ENCODE measurements at regions not wholly inside any gene's neighbourhood (a gene's known extent, or its start where the extent isn't known, plus 50 kb on each side); places are given as distances from the start of the nearest gene placed in this dataset.
A peak's percentile ranks its signal among the peaks of the same experiment; 100 is the strongest.

- intact Hi-C loops (cut with DNase I): no loop called here
- DNase-seq: peak in 17 of 42 donors; percentile 3 to 64 (median 34)
Observed at GRCh38 chr6:140602431-140603248, 1228.2 kb upstream of the CITED2 start.

GRCh38 chr6:140601021-140601808 lies 1226.8 kb upstream of the CITED2 start:
- no peak for DNase-seq
- intact Hi-C loops (cut with DNase I): no loop called here

- no peak for DNase-seq
- intact Hi-C loops (cut with DNase I): no loop called here
Observed at GRCh38 chr6:140599916-140600315, 1225.5 kb upstream of the CITED2 start.

GRCh38 chr6:140597181-140597580 lies 1222.7 kb upstream of the CITED2 start:
- DNase-seq: no peak
- intact Hi-C loops (cut with DNase I): no loop called here

GRCh38 chr6:140594806-140595128 lies 1220.3 kb upstream of the CITED2 start:
- intact Hi-C loops (cut with DNase I): no loop called here

GRCh38 chr6:140592877-140593276 lies 1218.4 kb upstream of the CITED2 start:
- DNase-seq: no peak
- intact Hi-C loops (cut with DNase I): no loop called here

More at GRCh38 chr6:140594806-140595128, 1220.3 kb upstream of the CITED2 start:
- DNase-seq: no peak

GRCh38 chr6:140590641-140591040 lies 1216.2 kb upstream of the CITED2 start:
- no peak for DNase-seq
- intact Hi-C loops (cut with DNase I): no loop called here

- intact Hi-C loops (cut with DNase I): no loop called here
- no peak for DNase-seq
Observed at GRCh38 chr6:140586426-140587061, 1212.1 kb upstream of the CITED2 start.

GRCh38 chr6:140581601-140582000 lies 1207.2 kb upstream of the CITED2 start:
- intact Hi-C loops (cut with DNase I): no loop called here
- no peak for DNase-seq

GRCh38 chr6:140579918-140580317 lies 1205.5 kb upstream of the CITED2 start:
- intact Hi-C loops (cut with DNase I): no loop called here
- no peak for DNase-seq

- intact Hi-C loops (cut with DNase I): no loop called here
Observed at GRCh38 chr6:140576004-140576555, 1201.6 kb upstream of the CITED2 start.

GRCh38 chr6:140572867-140573266 lies 1198.4 kb upstream of the CITED2 start:
- intact Hi-C loops (cut with DNase I): no loop called here
- DNase-seq: no peak

More at GRCh38 chr6:140576004-140576555, 1201.6 kb upstream of the CITED2 start:
- no peak for DNase-seq

- no peak for DNase-seq
Observed at GRCh38 chr6:140572129-140572528, 1197.7 kb upstream of the CITED2 start.

GRCh38 chr6:140571145-140571544 lies 1196.7 kb upstream of the CITED2 start:
- no peak for DNase-seq
- intact Hi-C loops (cut with DNase I): no loop called here

More at GRCh38 chr6:140572129-140572528, 1197.7 kb upstream of the CITED2 start:
- intact Hi-C loops (cut with DNase I): no loop called here

GRCh38 chr6:140567466-140567865 lies 1193.0 kb upstream of the CITED2 start:
- intact Hi-C loops (cut with DNase I): no loop called here
- no peak for DNase-seq

- no peak for DNase-seq
- intact Hi-C loops (cut with DNase I): no loop called here
Observed at GRCh38 chr6:140566781-140567277, 1192.4 kb upstream of the CITED2 start.

- intact Hi-C loops (cut with DNase I): no loop called here
- DNase-seq: no peak
Observed at GRCh38 chr6:140563728-140564127, 1189.3 kb upstream of the CITED2 start.

- no peak for DNase-seq
- intact Hi-C loops (cut with DNase I): no loop called here
Observed at GRCh38 chr6:140561701-140562100, 1187.3 kb upstream of the CITED2 start.

- DNase-seq: no peak
- intact Hi-C loops (cut with DNase I): no loop called here
Observed at GRCh38 chr6:140560671-140561070, 1186.2 kb upstream of the CITED2 start.

GRCh38 chr6:140559458-140559857 lies 1185.0 kb upstream of the CITED2 start:
- DNase-seq: no peak
- intact Hi-C loops (cut with DNase I): no loop called here

All from head of caudate nucleus (tissue), 42 donors.